Mucosa of descending colon (tissue), 3 donors: ENCODE measurements at regions not wholly inside any gene's neighbourhood (a gene's known extent, or its start where the extent isn't known, plus 50 kb on each side); places are given as distances from the start of the nearest gene placed in this dataset.

ENCODE experiments used
- ATAC-seq: fragments of 200-7000 bp; cut with Tn5 transposase; one replicate; pipeline ENCODE4 v1.9.1; 2020; ENCODE audit warnings: mild to moderate bottlenecking, moderate library complexity
- DNase-seq, 3 donors: peaks; one replicate each; pipeline ENCODE4 v3.0.0-alpha.2; 2020
- H3K36me3 ChIP-seq: fragments of 200-600 bp; one replicate; pipeline ENCODE4 v1.8.0; 2021; ENCODE audit warnings: low read depth, mild to moderate bottlenecking
- H3K4me1 ChIP-seq: fragments of 200-600 bp; one replicate; pipeline ENCODE4 v1.8.0; 2021; ENCODE audit warnings: low read depth, mild to moderate bottlenecking
- H3K4me3 ChIP-seq: fragments of 200-600 bp; one replicate; pipeline ENCODE4 v1.8.0; 2021; ENCODE audit warnings: mild to moderate bottlenecking
- H3K9me3 ChIP-seq: fragments of 200-600 bp; one replicate; pipeline ENCODE4 v1.8.0; 2021; ENCODE audit warnings: mild to moderate bottlenecking
- CTCF ChIP-seq: fragments of 200-600 bp; IDR thresholded peaks from one replicate; pipeline ENCODE4 v1.8.0; 2022; ENCODE audit warnings: antibody characterized with exemption, mild to moderate bottlenecking
- intact Hi-C, 2 donors: fragments of 100-400 bp; cut with DNase I in 1 of 2; cut with micrococcal nuclease in 1 of 2; formaldehyde crosslinking; loops; one replicate each; pipeline versions ENCODE4 v1.11.0 to v1.11.1; 2022; cut with DNase I, micrococcal nuclease
- donor health status: DM: no; HTN: no; CAD: no; lungs with moderate emphysema.
- donor health status: DM: no; HTN: no; CAD: no.
- donor health status: DM: no; HTN: yes; CAD: no.

GRCh38 chr10:20622531-20623211 is 274.4 kb downstream of the NEBL start:
- ATAC-seq (no peak), DNase-seq (no peak)
- no peak for TF ChIP-seq CTCF
- no peaks in the 10 kb centered on the region for H3K9me3 ChIP-seq
- H3K4me1 ChIP-seq = peaks cover 5% of the 10 kb centered on the region
- H3K36me3 ChIP-seq = no peaks in the 10 kb centered on the region
- intact Hi-C loops = no loop called here
- H3K4me3 ChIP-seq = no peak overlapping the region

- intact Hi-C loops = no loop called here
- Histone ChIP-seq H3K36me3 (no peaks in the 10 kb centered on the region), H3K4me3 (no peak overlapping the region), H3K4me1 (peaks cover 13% of the 10 kb centered on the region), H3K9me3 (no peaks in the 10 kb centered on the region)
- TF ChIP-seq CTCF = no peak
- DNase-seq (no peak), ATAC-seq (no peak)
These were observed 276.1 kb downstream of the NEBL start for GRCh38 chr10:20620981-20621380.

- no peaks in the 10 kb centered on the region for H3K36me3 ChIP-seq
- no peak for TF ChIP-seq CTCF
- DNase-seq (no peak), ATAC-seq (no peak)
- H3K4me3 ChIP-seq = no peak overlapping the region
- no peaks in the 10 kb centered on the region for H3K9me3 ChIP-seq
- peaks cover 14% of the 10 kb centered on the region for H3K4me1 ChIP-seq
- intact Hi-C loops = no loop called here
These were observed 279.0 kb downstream of the NEBL start for GRCh38 chr10:20618011-20618547.

- H3K4me3 ChIP-seq = no peak overlapping the region
- DNase-seq (peak in 1 of 3 donors; percentile 21), ATAC-seq (peak; percentile 81)
- intact Hi-C loops = no loop called here
- no peak for TF ChIP-seq CTCF
- no peaks in the 10 kb centered on the region for H3K36me3 ChIP-seq
- H3K9me3 ChIP-seq = no peaks in the 10 kb centered on the region
- peaks cover 14% of the 10 kb centered on the region for H3K4me1 ChIP-seq
These were observed 279.9 kb downstream of the NEBL start for GRCh38 chr10:20616918-20617810.

- intact Hi-C loops = no loop called here
- ATAC-seq (peak; percentile 15), DNase-seq (no peak)
- Histone ChIP-seq H3K4me3 (no peak overlapping the region), H3K36me3 (no peaks in the 10 kb centered on the region), H3K4me1 (peaks cover 14% of the 10 kb centered on the region), H3K9me3 (no peaks in the 10 kb centered on the region)
- TF ChIP-seq CTCF = no peak
These were observed 280.9 kb downstream of the NEBL start for GRCh38 chr10:20616056-20616671.
